Body of pancreas (tissue), 4 donors: ENCODE measurements at regions not wholly inside any gene's neighbourhood (a gene's known extent, or its start where the extent isn't known, plus 50 kb on each side); places are given as distances from the start of the nearest gene placed in this dataset.

Experiments used
- ATAC-seq: fragments of 150-250 bp; one replicate; pipeline ENCODE4 v1.9.1; 2016
- DNase-seq, 4 donors: peaks; one replicate each; pipeline ENCODE4 v3.0.0-alpha.2; 2019
- H3K27ac ChIP-seq, 4 donors: fragments of 200-600 bp; sonication (generic); 1 replicate in 3 of 4; 2 replicates in 1 of 4; pipeline versions ENCODE4 v1.5.1 to v1.6.1; 2016 to 2019; ENCODE audit warnings: mild to moderate bottlenecking in 1 of 4, mixed read lengths in 1 of 4, moderate library complexity in 1 of 4
- H3K27me3 ChIP-seq, 2 donors: fragments of 200-600 bp; sonication (generic); one replicate each; pipeline ENCODE4 v1.6.0; 2016; ENCODE audit warnings: mild to moderate bottlenecking in 1 of 2
- H3K36me3 ChIP-seq, 2 donors: fragments of 200-600 bp; sonication (generic); replicated peaks in 1 of 2; 2 replicates each; pipeline ENCODE4 v1.5.1; 2016; ENCODE audit warnings: low read depth in 2 of 2; ENCODE audit not compliant: insufficient read depth in 1 of 2
- H3K4me1 ChIP-seq: fragments of 200-600 bp; sonication (generic); one replicate; pipeline ENCODE4 v1.6.0; 2016
- H3K4me3 ChIP-seq, 2 donors: fragments of 200-600 bp; sonication (generic); 1 replicate in 1 of 2; 2 replicates in 1 of 2; pipeline ENCODE4 v1.5.1; 2016 to 2019
- H3K9me3 ChIP-seq, 3 donors: fragments of 200-600 bp; sonication (generic); 1 replicate in 2 of 3; 2 replicates in 1 of 3; pipeline ENCODE4 v1.5.1; 2016
- POLR2A ChIP-seq, 3 donors: fragments of 450-650 bp; IDR thresholded peaks; one replicate each; pipeline ENCODE4 v1.6.1; 2016; ENCODE audit warnings: antibody characterized with exemption in 3 of 3, mild to moderate bottlenecking in 2 of 3
- whole genome bisulfite sequencing, 2 donors: methylation state at CpG; one replicate each; pipeline ENCODE4 v1.1.5; 2017; 5-methylcytosine and 5-hydroxymethylcytosine counted together
- intact Hi-C: fragments of 100-400 bp; cut with DNase I; formaldehyde crosslinking; loops from one replicate; pipeline ENCODE4 v1.15.1; 2023
- TF ChIP-seq, protein P1 (sequence below), 7 experiments: fragments of 450-650 bp in 4 of 7; fragments of 200-600 bp in 3 of 7; sonication (generic) in 3 of 7; IDR thresholded peaks; one replicate each; pipeline ENCODE4 v1.5.1; 2016 to 2019; ENCODE audit warnings: antibody characterized with exemption in 7 of 7

- WGBS, 2 donors = 47 to 51% methylated on average over 2 of the region's 2 CpGs
- no peaks in the 10 kb centered on the region for H3K36me3 ChIP-seq
- ATAC-seq = no peak
- H3K27me3 ChIP-seq = no peaks in the 10 kb centered on the region
- no peak overlapping the region for H3K4me3 ChIP-seq
- no peaks in the 10 kb centered on the region for H3K9me3 ChIP-seq
- intact Hi-C loops = no loop called here
- H3K27ac ChIP-seq = no peak overlapping the region
- H3K4me1 ChIP-seq = no peaks in the 10 kb centered on the region
- DNase-seq = no peak
- TF ChIP-seq, protein P1, sequence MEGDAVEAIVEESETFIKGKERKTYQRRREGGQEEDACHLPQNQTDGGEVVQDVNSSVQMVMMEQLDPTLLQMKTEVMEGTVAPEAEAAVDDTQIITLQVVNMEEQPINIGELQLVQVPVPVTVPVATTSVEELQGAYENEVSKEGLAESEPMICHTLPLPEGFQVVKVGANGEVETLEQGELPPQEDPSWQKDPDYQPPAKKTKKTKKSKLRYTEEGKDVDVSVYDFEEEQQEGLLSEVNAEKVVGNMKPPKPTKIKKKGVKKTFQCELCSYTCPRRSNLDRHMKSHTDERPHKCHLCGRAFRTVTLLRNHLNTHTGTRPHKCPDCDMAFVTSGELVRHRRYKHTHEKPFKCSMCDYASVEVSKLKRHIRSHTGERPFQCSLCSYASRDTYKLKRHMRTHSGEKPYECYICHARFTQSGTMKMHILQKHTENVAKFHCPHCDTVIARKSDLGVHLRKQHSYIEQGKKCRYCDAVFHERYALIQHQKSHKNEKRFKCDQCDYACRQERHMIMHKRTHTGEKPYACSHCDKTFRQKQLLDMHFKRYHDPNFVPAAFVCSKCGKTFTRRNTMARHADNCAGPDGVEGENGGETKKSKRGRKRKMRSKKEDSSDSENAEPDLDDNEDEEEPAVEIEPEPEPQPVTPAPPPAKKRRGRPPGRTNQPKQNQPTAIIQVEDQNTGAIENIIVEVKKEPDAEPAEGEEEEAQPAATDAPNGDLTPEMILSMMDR (IDR thresholded peaks at IDR 0.05) = no peak
- TF ChIP-seq POLR2A (IDR thresholded peaks at IDR 0.05) = no peak
Measured at GRCh38 chr3:34388830-34389229, 590.4 kb downstream of the PDCD6IP start.

DNA sequence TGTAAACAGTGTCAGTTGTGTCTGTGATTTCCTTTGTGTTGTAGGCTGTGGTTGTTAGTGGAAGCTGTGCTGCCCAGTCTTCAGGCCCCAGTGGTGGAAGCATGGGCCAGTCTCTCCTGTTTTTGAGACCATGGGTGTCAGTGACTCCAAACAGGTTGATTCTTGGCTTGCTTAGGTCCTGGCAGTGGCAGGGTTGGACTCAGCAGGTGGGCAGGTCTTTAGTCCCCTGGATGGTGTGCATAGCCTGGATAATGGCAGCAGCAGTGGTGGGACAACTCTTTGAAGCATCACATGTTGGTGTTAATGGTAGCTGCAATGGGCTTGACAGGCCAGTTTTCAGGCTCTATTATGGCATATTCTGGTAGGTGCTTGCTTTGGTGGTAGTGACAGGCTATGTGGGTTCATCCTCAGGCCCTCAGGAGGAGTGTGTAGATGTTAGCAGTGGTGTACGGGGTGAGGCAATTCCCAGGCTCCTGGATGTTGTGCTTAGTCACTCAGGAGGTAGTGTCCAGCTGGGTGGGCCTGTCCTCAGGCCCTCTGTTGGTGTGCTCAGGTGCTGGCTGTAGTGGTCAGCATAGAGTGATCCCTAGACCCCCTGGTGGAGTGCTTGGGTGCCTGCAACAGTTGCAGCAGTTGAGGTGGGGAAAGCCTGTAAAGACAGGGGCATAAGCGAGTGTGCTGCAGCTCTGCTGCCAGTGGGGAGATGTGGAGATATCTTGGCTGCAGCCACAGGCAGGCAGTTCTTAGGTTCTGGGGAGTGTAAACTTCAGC lies 596.7 kb downstream of the PDCD6IP start:
- TF ChIP-seq POLR2A (IDR thresholded peaks at IDR 0.05) = no peak
- TF ChIP-seq, protein P1 (IDR thresholded peaks at IDR 0.05) = no peak
- no peak for ATAC-seq
- no peak for DNase-seq

GRCh38 chr3:34396288-34396687 lies 597.9 kb downstream of the PDCD6IP start:
- DNase-seq (no peak), ATAC-seq (no peak)
- Histone ChIP-seq H3K9me3 (no peaks in the 10 kb centered on the region), H3K36me3 (no peaks in the 10 kb centered on the region), H3K4me3 (no peak overlapping the region), H3K4me1 (no peaks in the 10 kb centered on the region), H3K27me3 (no peaks in the 10 kb centered on the region), H3K27ac (no peak overlapping the region)
- intact Hi-C loops = no loop called here
- TF ChIP-seq POLR2A (IDR thresholded peaks at IDR 0.05) = no peak
- TF ChIP-seq, protein P1 (IDR thresholded peaks at IDR 0.05) = no peak
- WGBS, 2 donors = 41 to 48% methylated on average over 1 of the region's 1 CpG

More for the DNA sequence above, 596.7 kb downstream of the PDCD6IP start:
- Histone ChIP-seq H3K4me1 (no peaks in the 10 kb centered on the region), H3K9me3 (no peaks in the 10 kb centered on the region), H3K27ac (no peak overlapping the region), H3K36me3 (no peaks in the 10 kb centered on the region), H3K4me3 (no peak overlapping the region), H3K27me3 (no peaks in the 10 kb centered on the region)
- intact Hi-C loops = no loop called here
- 62 to 73% methylated on average over 2 of the region's 2 CpGs for WGBS, 2 donors

DNA sequence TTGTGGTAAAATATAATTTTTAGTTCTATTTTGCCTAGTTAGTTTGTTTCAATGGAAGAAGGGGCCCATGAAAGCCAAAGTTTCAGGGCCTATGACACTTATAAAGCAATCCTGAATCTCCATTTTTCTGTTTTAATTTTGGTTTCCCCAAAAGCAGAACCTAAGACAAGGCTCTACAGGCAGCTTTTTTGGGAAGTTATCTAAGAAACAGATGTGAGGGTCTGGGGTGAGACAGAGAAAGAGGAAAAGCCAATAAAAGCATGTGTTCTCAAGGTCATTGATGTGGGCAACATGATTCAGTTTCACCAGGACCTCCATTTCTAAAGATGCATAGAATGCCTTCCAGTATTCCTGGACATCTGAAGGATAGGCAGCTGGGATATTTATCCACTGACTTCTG lies 598.5 kb downstream of the PDCD6IP start:
- Histone ChIP-seq H3K27me3 (no peaks in the 10 kb centered on the region), H3K9me3 (no peaks in the 10 kb centered on the region), H3K36me3 (no peaks in the 10 kb centered on the region), H3K27ac (no peak overlapping the region), H3K4me3 (no peak overlapping the region), H3K4me1 (no peaks in the 10 kb centered on the region)
- intact Hi-C loops = no loop called here
- TF ChIP-seq, protein P1 (IDR thresholded peaks at IDR 0.05) = no peak
- no peak for TF ChIP-seq POLR2A (IDR thresholded peaks at IDR 0.05)
- no peak for DNase-seq
- no peak for ATAC-seq

GRCh38 chr3:34399401-34399800 lies 601.0 kb downstream of the PDCD6IP start:
- Histone ChIP-seq H3K27ac (no peak overlapping the region), H3K4me3 (no peak overlapping the region), H3K4me1 (no peaks in the 10 kb centered on the region), H3K27me3 (no peaks in the 10 kb centered on the region), H3K36me3 (no peaks in the 10 kb centered on the region), H3K9me3 (no peaks in the 10 kb centered on the region)
- ATAC-seq (no peak), DNase-seq (no peak)
- intact Hi-C loops = no loop called here
- TF ChIP-seq POLR2A (IDR thresholded peaks at IDR 0.05) = no peak
- TF ChIP-seq, protein P1 (IDR thresholded peaks at IDR 0.05) = no peak
- 61 to 94% methylated on average over 1 of the region's 1 CpG for WGBS, 2 donors
